GM10266 (cell line): ENCODE measurements at regions not wholly inside any gene's neighbourhood (a gene's known extent, or its start where the extent isn't known, plus 50 kb on each side); places are given as distances from the start of the nearest gene placed in this dataset.

ENCODE experiments used
- DNase-seq: peaks from one replicate; pipeline ENCODE4 v3.0.0; 2012; ENCODE audit errors: extremely low spot score
- CTCF ChIP-seq: IDR thresholded peaks from 2 replicates; pipeline ENCODE4 v1.5.1; 2012; ENCODE audit warnings: mild to moderate bottlenecking, low read depth; ENCODE audit not compliant: control insufficient read depth, insufficient read depth; ENCODE audit errors: missing control alignments

DNA sequence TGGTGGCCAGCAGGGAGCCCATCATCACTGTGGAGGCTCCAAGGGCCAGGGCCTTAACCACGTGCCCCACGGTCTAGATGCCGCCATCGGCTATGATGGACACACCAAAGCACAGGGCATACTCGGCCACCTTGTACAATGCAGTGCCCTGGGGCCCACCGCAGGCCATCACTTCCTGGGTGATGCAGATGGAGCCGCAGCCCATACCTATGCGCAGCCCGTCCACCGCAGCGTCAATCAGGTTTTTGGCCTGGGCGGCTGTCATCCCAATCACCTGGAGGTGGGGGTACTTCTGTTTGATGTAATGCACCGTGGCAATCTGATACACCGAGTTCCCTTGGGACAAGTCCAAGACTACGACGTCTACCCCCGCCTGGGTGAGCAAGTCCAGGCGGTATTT lies 153.3 kb upstream of the ZSWIM2 start:
- TF ChIP-seq CTCF: no peak
- DNase-seq: no peak

- TF ChIP-seq CTCF: no peak
Measured at GRCh38 chr2:187001248-187001647, 152.3 kb upstream of the ZSWIM2 start.

GRCh38 chr2:186995092-186995491 lies 146.1 kb upstream of the ZSWIM2 start:
- no peak for TF ChIP-seq CTCF

More at GRCh38 chr2:187001248-187001647, 152.3 kb upstream of the ZSWIM2 start:
- no peak for DNase-seq

GRCh38 chr2:186992597-186992996 lies 143.6 kb upstream of the ZSWIM2 start:
- TF ChIP-seq CTCF: no peak
- no peak for DNase-seq

More at GRCh38 chr2:186995092-186995491, 146.1 kb upstream of the ZSWIM2 start:
- no peak for DNase-seq

- DNase-seq: no peak
- TF ChIP-seq CTCF: no peak
Measured at GRCh38 chr2:186991766-186992417, 142.9 kb upstream of the ZSWIM2 start.

- no peak for TF ChIP-seq CTCF
- DNase-seq: no peak
Measured at GRCh38 chr2:186984966-186985365, 136.0 kb upstream of the ZSWIM2 start.

- no peak for DNase-seq
- TF ChIP-seq CTCF: no peak
Measured at GRCh38 chr2:186984481-186984880, 135.5 kb upstream of the ZSWIM2 start.
